GM19438 (cell line): ENCODE measurements at regions not wholly inside any gene's neighbourhood (a gene's known extent, or its start where the extent isn't known, plus 50 kb on each side); places are given as distances from the start of the nearest gene placed in this dataset.

Experiments used
- ATAC-seq: cut with Tn5 transposase; IDR thresholded peaks from one replicate; pipeline ENCODE4 v1.9.1; 2021; ENCODE audit warnings: low read depth; ENCODE audit not compliant: unreplicated experiment

DNA sequence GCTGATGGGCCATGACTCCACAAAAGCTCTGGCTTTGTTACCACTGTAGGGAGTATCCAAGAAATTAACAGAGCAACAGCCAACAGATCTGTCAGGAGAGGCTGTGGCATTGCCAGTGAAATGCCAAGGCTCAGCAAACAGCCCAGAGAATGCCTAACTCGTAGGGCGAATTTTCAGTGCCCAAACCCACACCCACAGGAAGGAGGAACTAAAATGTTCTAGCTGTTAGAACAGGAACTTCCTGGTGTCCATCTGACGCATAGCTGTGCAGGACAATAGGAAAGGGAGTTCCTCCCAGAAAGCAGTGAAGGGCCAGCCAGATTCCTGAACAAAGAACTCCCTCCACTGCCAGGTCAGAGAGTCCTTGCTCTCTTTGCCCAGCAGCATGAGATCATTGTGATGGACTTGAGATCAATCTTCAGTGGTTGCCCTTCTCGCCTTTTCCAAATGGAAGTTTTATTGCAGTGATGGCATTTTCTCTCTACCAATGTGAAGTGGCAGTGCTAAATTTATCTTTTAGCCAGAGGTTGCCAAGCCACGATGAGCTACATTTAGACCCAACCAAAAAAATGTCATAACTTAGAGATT is 224.2 kb upstream of the STARD13 start:
- no peak for ATAC-seq

DNA sequence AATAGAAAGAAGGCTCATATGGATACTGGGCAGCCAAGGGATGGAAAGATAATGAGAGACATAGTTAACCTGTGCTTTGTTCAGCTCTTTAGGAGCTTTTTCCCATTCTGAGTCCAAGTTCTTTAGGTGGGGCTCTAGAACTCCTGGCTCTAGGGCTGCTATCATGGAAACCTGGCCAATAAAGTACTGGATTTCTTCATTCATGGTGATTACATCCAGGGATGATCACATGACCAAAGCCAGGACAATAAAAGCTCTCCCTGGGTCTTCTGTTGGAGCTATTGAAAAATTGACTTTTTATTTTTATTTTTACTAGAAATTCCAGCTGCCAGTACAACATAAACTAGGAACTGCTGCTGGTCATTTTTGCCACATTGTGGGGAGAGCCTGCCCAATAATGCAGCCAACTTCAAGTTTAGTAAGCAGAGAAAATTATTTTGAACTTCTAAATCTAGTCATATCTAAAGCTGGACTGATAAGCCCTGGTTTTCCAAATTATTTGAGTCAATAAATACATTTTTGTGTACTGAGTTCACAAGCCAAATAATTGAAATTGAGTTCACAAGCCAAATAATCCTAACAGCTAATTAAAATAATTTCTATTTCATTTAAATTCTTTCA is 224.9 kb upstream of the STARD13 start:
- ATAC-seq, result no peak

DNA sequence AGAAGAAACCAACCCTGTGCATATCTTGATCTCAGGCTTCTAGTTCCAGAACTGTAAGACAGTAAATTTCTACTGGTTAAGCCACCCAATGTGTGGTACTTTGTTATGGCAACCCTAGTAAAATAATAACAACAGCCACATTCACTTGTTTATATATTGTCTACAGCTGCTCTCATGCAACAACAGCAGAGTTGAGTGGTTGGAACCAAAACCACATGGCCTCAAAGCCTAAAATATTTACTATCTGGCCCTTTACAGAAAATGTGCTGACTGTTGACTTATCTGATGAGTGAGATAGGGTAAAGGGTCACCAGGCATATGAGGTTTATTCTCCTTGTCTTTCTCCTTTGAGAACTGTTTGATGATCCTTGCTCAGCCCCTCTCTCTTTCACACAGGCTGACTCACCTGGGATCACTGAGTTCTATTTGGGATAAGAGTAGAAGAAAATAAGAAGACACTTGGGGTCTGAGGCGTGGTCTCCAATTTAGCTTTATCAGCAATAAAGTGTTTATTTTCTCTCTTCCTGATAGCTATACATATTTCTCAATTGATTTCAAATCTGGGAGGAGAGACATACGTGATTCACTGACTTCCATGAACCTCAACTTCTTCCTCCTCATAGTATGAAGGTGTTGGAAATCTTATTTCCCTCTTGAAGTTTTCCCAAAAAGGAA is 227.5 kb upstream of the STARD13 start:
- ATAC-seq, result no peak

DNA sequence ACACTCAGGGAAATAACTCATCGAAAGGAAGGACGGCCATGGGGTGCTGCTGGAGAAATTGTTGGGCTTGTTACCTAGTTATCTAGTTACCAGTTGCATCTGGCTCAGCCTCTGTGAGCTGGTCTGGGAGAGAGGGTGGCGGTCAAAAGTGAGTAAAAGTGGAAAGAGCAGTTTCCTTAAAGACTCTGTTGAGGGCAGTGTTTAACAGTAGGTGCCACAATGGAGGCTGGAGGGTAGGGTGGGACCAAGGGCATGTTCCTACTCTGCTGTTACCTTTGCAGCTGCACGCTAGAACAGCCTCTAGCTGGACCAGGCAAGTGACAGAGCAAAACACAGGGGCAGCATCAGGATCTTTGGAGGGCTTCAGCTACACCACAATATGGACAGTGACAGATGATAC is 228.8 kb upstream of the STARD13 start:
- ATAC-seq, result no peak

DNA sequence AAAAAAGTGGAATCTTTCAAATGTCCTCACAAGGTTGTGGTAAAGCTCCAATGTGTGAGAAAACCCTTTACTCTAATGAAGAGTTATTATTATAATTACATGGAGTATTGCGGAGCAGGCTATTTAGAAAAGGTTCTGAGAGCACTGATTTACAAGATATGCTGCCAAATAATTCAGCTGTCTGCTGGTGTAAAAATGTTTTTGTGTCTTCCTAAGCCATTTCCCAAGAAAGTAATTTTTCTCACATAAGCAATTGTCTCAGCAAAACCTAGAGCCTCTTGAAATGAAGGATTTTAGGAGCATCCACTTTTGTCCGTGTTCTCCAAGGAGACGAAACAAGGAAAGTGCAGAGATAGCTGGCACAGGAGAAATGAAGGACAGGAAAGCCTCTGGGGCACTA is 229.6 kb upstream of the STARD13 start:
- no peak for ATAC-seq

DNA sequence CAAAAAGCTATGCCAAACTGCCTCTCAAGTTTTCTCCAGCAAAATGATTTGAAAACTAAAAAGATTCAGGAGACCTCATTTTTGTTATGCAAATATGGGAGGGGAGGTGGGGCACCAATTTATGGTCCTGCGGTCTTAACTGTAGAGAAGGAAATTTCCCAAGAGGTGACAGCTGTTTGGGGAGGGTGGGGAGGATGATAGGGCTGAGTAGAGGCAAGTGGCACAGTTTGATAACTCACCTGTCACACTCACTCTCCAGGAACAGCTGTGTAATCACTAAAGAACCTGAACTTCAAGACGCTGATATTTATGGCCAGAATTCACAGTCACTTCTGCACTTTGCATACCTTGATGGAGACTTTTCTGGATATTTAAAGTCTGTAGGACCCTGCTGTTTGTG is 232.9 kb upstream of the STARD13 start:
- ATAC-seq, result no peak

DNA sequence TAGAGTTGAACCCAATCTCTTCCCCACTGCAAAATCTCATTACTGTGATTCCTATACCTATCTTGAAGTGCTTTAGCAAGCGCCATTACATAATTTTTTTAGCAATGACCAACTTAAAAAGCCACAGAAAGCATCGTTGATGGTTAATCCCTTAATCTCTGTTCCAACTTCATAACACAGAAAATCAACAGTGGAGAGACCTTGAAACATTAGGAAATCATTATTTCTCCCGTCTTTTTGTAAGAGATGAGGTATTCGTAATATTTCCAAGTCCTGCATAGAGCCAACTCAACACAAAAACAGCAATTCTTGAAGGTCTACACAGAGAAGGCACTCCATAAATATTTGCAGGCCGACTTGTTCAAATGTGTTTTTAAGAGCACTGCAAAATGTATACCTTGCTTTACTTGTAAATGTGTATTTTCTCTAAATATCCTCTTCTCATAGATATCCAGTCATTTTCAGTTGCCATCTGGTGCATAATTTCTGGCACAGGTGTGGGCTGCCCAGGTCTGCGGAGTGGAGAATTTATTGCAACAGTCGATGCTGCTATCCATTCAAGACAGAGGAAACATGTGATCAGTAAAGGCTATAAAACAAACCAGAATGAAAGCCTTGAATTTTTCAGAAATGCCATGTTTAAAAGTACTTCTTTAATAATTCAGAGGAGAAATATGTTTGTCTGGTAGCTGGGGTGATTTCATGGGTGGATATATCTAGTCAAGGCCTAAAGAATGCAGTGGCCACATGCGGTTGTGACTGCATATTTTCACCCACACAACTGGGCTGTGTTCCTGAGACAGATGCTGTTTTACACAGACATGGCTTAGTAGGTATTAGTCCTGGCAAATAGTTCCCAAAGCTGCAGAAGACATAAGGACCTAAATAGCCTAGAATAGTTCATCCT is 234.3 kb upstream of the STARD13 start:
- ATAC-seq, result no peak

DNA sequence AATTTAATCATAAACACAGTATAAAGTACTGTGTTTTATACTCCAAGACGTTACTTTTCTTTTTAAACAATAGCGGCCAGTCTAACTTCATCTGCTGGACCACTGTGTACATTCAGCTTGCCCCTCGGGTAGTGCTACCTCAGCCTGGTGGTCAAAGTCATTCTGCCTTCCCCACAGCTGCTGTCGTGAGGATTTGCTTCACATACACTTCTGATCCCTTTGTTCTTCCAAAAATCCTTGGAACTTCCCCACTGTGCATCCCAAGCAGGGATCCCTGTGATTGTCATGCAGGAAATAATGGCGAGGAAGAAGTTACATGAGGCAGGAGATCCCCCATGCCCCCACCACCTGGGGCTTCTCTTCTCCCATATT is 234.9 kb upstream of the STARD13 start:
- no peak for ATAC-seq

DNA sequence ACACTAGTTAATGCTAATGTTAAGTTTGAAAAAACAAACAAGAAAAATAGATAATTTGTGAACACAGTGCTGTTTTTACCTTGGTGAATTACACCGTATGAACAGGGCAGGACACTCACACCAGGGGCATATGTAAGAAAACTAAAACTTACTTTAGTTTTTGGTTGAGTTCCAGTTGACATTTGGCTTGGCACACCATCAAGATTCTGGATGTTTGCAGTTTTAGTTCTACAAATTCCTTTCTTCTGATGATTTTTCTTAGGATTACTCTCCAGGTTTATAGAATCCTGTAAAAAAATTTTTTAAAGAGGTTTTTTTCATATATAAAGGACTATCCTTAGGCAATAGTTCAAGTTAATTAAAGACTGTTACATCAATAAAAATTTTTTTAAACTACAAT is 238.5 kb upstream of the STARD13 start:
- ATAC-seq, result no peak

DNA sequence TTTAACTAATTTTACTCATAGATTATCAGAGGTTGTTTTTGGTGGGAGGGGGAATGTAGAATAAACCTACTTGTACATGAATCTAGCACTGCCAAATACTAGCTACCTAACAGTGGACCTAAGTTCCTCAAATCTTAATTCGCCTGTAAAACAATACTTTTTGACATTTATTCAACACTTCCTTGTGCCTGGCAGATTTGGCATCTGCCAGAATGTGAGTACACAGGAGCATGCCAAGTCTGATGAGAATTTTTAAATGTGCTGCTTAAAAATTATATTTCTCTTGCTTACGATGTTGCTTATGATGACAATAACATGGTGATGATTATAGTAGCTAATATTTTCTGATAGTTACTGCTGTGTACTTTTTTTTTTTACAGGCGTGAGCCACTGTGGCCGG is 240.2 kb upstream of the STARD13 start:
- no peak for ATAC-seq

DNA sequence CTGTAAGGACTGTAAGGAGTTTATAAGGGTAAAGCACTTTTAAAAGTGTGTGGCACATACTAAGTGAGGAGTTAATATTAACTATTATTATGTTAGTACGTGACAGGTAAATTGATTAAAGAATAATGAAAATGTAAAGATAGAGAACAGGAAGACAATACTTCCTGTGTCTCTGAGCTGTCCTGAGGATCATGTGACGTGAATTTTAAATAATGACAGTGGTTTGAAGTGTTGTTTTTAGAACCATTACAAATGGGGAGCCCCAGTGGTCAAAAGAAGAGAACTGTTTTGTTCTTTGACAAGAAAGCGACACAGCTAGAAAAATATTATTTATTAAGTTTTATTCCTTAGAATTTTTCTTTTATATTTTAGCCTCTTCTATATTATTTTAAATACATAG is 241.2 kb upstream of the STARD13 start:
- ATAC-seq, result no peak

DNA sequence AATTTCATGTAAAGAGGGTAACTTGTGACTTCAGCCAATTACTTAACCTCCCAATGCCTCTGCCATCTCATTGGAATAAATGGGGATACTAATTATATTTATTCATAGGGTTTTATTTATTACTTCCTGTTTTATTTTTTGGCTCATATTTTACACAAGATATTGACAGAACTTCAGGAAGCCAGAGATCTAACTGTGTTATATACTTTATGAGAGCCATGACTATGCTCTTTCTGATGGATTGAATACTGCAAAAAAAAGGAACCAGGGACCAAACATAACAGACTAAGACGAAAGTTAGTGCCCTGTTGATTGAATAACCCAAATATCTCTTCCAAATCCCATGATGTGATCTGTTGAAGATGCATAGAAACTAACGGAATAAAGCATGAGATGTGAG is 243.3 kb upstream of the STARD13 start:
- no peak for ATAC-seq

DNA sequence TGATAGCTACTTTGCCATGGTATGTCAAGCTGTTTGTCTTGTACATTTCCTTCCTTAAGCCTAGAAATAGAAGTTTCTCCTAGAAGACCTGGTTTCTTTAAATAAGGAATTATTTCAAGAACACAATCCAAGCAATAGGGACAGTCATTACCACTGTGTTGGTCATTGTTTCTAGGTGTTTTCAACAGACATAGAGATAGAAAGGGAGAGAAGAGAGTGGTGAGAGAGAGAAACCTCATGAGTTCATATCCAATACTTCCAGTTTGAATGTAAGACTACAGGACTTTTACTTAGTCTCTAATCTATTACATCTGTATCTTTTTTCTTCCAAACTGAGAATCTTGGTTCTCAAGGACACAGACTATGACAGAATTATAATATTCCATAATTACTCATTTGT is 245.9 kb upstream of the STARD13 start:
- no peak for ATAC-seq

DNA sequence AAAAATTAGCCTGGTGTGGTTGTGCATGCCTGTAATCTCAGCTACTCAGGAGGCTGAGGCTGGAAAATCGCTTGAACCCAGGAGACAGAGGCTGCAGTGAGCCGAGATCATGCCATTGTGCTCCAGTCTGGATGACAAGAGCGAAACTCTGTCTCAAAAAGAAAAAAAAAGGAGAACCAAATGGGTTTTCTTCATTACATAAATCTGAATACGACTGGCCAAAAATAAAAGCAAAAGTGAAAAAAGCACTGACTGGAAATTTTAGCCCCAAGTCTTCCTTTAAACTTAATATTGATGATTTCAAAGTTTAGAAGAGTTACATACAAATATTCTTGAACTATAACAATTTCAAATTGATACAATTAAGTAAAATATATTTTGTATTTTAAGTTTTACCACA is 249.5 kb upstream of the STARD13 start:
- ATAC-seq, result no peak

DNA sequence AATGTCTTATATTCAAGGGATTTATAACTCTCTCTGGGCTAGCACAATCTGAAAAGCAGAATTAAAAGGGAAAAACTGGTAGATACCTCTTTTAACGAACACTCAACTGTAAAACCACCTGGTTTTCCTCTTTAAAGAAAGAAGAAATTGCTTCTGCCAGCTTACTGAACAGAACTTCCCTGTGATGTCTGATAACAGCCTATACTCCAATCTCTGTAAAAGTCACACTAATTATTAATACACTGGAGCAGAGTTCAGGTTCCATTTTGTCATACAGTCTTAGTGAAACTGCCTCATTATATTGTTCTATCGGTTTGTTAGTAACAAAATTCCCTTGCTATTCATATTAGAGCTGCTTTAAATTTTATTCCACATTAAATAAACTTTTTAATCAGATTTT is 251.0 kb upstream of the STARD13 start:
- no peak for ATAC-seq

DNA sequence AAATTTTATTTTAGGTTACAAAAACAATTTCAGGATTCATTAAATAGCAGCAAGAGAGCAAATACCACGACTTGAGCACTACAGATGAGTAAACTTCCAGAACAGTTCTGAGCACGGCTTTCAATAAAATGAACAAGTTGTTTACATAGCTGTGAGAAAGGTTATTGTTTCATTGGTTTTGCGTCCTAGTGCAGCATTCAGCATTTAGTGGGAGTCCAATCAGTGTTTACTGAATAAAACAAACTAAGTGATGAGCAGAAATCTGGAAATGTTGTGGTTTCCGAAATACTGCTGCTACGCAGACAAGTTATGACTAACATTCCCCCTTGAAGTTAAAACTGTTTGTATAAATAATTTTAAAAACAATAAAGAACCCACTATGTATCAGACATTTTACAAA is 251.5 kb upstream of the STARD13 start:
- no peak for ATAC-seq

DNA sequence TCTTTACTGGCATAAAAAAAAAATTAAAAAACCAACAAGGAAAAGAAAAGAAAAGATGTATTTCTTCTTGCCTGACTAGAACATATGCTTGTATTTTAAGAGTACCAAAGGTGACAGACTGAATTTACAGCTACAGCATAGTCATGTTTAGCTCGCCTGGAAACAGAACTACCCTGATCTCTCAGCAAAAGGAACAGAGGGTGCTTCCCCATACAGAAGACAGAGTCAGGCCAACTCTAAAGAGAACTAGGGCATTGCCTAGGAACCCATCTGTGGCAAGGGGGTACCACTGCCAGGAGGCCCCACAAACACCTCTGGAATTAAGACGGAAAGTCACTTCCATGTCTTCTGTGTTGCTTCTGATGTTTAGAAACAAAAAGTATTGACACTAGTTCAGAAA is 252.1 kb upstream of the STARD13 start:
- no peak for ATAC-seq

DNA sequence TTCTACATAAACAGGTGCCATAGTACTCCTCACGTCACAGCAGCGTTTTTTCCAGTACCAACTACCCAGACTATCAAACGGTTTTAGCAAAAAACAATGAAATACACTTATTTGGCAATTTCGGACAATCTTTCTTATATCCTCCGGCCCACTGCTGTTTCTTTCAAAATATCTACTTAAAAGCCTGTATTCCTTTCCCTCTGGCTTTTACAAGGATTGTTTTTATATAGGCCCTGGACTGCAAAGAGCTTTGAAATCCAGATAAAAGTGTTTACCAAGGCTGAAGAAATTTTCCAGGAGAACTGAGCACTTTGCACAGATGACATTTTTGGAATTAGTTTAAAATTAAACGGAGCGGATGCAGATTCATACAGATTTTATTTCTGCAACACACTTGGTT is 255.9 kb upstream of the STARD13 start:
- no peak for ATAC-seq

DNA sequence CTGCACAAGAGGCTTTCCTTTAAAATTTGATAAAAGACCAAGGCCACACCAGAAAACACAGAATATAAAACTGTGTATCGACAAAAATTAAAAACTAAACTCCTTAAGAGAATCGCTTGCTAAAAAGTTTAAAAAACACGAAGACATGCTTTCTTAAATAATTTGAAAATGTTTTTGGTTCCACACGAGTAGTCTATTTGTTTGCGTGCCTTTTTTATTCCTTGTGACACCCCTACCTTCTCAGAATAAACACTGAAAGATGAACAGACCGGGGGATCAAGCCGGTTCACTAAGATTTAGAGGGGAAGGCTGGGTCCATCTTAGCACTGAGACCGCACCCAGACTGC is 256.4 kb upstream of the STARD13 start:
- ATAC-seq, result no peak

DNA sequence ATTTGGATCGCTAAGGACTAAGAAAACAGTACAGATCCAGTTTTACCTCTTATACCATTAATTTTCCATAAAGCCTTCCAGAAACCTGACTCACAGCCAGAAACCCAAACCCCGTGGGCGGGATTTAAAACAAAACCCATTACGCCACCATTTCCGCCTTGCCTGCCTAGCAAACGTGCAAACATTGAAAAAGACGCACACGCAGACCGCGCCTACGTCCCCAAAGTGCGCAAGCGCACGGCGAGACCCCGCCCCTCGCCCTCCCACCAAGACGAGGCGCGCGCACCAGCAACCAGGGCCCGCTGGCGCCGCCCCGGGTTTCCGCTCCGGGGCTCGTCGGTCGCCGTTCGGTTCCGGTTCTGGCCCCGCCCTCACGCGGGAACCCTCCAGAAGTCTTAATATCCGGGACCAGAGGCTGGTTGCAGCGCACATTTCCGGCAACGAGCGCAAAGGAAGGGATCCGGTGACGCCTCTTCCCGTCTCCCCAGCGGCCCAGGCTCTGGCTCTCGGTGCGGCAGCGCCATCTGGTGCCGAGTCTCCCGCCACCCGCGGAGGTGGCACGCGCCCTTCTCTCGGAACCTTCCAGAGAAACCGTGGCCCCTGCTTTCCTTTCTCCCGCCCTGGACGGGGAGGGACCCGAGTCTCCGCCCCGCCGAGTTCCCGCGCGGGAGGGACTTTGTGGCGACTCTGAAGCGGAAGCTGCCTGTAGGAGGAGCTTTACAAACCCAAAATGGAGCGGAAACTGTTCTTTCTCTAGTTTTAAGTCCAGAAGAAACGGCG is 256.9 kb upstream of the STARD13 start:
- ATAC-seq, result peak; percentile 85

DNA sequence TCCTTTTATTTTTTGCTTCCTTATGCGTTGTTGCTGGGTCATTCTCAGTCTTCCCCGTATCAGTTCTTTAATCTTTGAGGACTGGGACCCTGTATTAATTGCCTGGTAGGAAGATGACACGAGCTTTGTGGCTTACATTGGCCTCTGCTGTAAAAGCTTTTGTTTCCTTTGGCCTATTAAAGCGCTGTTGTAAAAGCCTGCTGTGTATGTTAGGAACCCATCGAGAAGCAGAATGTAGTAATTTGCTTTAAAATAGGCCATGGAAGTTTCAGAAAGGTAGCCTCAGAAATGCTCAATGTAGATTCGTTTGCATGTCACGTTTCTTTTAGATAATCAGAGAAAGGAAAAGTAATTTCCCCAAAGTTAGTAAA is 257.5 kb upstream of the STARD13 start:
- ATAC-seq, result peak; percentile 0
